ENCODE measurements at regions not wholly inside any gene's neighbourhood (a gene's known extent, or its start where the extent isn't known, plus 50 kb on each side); places are given as distances from the start of the nearest gene placed in this dataset.

- no peak for TF ChIP-seq HDGF (IDR thresholded peaks at IDR 0.05; ENCODE audit: borderline replicate concordance)
- no peak for TF ChIP-seq FOXA1 (IDR thresholded peaks at IDR 0.05)
- TF ChIP-seq FOXM1 (IDR thresholded peaks at IDR 0.05; ENCODE audit: borderline replicate concordance), result no peak
- TF ChIP-seq BHLHE40 (IDR thresholded peaks at IDR 0.05; ENCODE audit: borderline replicate concordance), result no peak
- no peak for TF ChIP-seq ELF4 (IDR thresholded peaks at IDR 0.05)
- TF ChIP-seq SUZ12 (IDR thresholded peaks at IDR 0.05), result no peak
- no peak for TF ChIP-seq SP1 (IDR thresholded peaks at IDR 0.05)
Measured at GRCh38 chr6:81969814-81970213, 217.3 kb upstream of the TENT5A start.
